SW480 (cell line): ENCODE measurements at regions not wholly inside any gene's neighbourhood (a gene's known extent, or its start where the extent isn't known, plus 50 kb on each side); places are given as distances from the start of the nearest gene placed in this dataset.
"Not testable (repeated sequence)": the region's sequence is repeated elsewhere in the genome, so short reads cannot be mapped to it uniquely, and the experiment has no call there.

Experiments used
- DNase-seq: peaks from one replicate; pipeline ENCODE4 v3.0.0-alpha.2; 2016; ENCODE audit warnings: low spot score

DNA sequence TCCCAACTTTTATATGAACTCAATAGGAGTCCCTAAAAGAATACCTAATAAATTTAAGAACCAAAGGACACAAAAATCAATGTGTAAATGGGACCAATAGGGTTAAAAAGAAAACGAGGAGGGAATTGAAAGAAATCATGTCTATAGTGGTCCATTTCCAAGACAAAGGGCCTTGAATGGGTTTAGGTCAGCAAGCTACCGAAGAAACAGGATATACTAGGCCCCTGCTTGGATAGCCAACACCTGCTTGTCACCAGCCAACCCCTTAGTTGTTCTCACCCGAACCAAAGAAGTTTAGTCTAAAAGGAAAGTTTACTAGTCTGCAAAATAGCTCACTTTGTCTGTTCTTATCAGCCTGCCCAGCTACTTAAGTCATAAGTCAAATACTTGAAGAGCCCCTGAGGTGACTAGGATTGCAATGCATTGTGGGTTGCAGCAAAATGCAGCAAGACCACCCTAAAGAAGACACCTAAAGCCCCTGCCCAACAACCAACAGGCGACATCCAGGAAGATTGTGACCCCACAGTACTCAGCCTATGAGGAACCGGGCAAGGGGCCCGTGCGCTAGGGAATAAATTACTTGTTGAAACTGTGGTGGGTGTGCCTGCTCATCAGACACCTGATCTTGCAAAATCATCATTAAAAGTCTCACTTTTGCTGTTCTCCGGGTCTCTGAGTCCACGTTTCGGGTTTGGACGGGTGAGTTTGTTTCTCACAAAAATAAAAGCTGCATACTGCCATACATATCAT lies 183.9 kb upstream of the PPP1R26 start:
- DNase-seq, result no peak

DNA sequence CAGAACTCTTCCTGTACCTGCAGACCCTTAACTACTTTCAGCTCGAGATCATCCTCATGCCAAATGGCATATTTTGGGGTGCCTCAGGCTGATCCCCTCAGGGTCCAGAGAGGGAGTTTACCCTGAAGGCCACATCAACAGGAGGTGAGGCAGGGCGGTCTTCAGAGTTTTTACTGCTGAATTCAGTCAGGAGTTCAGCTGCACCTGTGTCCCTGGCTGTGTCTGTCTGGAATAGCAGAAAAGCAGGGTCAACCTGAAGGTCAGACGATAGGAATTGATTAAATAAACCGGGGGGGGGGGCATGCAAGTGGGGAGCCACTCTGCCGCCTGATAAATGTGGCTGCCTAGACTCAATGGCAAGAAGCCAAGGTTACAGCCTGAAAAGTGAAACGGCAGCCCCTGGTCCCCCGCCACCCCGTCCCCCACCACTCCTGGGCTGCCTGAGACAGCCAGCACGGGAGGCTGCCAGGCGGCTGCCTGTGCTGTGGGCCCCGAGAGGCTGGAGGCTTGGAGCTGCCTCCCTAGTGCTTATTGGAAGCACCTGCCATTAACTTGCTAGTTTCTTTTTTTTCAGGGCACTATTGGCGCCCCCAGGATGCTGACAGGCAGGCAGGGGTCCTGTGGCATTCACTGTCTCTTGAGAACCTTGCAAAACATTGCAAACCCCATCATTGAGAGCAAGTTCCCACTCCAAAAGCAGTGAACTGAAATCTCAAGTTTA lies 182.7 kb upstream of the PPP1R26 start:
- DNase-seq, result no peak

DNA sequence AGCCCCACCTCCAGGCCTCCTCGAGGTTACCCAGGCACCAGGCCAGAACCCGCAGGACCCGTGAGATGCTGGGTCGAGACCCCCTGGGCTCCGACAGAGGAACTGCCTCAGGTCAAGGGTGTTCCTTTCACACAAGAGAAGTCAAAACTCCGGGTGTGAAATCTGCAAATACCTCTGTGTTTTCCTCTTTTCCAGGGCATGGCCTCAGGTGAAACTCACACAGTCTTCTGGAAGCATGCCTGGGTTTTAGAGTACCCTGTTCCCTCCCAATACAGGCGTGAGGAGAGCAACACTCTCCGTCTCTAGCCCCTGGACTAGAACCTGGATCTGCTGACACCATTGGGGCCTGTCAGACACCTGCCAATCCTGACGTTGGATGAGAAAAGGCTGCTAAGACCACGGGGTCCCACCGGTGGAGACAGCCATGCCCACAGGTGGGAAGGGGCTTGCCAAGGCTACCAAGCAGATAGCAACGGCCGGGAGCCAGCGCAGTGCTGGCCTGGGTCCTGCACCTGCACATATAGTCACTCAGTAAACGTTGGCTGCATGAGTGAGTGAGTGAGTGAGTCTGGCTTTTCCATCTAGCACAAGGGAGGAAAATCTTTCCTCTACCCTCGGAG lies 182.0 kb upstream of the PPP1R26 start:
- DNase-seq, result no peak

DNA sequence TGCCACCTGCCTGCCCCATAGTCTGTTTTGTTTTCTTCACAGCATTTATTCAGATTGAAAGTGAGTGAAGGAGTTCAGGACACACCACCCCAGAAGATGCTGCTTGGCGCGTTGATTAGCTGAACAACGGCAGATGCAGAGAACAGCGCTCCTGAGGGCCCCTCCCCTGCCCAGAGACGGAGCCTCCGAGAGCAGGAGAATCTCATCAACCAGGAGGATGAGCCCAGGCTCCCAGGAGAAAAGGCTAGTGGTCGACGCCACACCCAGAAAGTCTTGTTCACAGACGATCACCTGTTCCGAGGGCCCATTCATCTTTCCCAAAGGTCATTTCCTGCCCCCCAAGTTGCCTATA lies 180.4 kb upstream of the PPP1R26 start:
- DNase-seq, result no peak

DNA sequence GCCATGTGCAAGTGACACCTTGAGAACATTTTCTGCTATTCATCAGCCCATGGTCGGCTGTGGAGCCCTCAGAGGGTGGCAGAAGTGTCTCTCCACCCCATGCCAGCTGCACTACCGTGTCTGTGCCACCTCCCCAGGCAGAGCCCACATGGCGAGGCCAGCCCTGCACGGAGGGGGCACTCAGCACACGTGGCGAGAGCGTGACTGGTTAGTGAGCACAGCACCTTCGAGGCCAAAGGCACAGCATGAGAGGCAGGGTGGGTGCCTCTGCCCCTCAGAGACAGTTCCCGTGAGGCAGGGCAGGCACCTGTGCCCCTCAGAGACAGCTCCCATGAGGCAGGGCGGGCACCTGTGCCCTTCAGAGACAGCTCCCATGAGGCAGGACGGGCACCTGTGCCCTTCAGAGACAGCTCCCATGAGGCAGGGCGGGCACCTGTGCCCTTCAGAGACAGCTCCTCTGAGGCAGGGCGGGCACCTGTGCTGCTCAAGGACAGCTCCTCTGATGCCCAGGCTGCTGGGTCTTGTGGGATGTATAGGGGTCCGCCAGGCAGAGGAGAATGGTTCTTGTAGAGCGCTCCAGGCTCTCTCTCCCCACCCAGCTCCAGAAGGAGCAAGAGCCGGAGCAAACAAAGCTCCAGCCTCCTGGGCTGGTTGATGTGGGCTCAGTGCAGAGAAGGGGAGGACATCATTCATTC lies 179.8 kb upstream of the PPP1R26 start:
- no peak for DNase-seq

DNA sequence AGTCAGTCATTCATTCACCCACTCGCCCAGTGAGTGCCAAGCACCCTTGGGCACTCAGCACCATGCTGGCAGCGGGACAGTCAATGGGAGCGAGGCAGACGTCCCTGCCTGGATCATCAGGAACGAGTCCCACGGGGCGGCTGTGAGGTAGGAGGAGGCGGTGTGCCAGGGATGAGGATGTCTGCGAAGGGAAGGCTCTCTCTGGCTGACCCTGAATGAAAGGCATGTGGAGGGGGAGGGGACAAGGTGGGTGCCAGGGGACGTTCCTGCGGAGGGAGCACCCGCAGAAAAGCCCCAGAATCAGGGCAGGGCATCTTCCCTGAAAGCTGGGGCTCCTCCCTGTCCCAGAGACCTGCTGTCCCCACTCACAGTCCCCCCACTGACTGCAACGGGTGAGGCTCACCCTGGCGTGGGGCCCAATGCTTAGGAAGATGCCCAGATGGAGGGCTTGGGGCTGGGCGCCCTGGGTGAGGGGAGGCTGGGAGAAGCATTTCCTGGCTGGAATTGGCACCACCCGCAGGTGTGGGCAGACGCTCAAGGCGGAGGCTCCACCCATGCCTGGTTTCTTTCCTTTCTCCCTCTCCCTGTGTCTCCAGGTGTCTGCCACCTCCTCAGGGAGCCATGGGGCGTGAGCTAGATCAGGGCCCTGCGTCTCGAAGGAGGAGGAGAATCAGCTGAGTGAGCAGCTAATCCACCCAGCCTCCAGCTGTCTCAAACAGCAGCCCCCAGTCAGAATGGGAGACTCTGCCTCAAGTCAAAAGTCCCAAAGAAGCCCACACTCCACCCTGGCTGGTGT lies 179.0 kb upstream of the PPP1R26 start:
- DNase-seq, result no peak

DNA sequence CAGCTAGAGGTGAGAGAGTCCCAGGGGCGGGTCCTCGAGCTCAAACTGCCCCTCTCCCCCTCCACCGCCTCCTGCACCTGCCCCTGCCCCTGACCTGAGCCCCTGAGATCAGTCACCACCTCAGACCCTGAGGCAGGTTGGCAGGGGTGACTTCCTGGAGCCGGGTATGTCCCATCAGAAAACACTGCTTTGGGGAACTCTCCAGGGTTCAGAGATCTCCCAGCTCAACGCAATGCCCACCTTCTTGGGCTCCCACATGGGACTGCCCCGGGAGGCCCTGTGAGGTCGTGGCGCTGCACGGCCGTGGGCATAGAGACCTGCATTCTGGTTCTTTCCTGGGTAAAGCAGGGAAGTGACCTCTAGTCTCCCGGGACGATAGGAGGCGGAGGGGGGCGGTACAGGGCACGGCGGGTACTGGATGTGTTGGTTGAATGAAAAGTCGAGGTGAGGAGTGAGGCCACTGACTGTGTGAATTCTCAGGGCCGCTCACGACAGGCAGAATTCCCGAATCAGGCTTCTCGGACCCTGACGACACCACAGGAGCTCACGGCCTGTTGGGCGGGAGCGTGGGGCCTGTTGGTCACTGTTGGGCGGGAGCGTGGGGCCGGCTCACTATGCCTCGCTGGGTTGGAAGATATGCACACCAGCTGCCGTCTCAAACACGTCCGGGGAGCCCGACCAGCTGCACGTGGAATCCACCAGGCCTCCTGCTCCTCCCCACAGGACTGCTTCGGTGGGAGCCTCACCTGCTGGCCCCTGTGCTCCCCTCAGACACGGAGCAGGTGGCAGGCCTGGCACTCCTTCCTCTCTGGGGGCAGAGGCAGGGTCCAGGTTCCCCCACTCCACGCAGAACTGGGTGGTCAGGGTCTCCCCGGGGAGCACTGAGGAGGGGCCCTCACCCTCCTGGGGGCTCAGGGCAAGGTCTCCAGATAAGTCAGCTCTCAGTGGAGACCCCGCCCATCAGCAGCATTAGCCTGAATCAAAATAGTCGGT lies 178.0 kb upstream of the PPP1R26 start:
- no peak for DNase-seq

DNA sequence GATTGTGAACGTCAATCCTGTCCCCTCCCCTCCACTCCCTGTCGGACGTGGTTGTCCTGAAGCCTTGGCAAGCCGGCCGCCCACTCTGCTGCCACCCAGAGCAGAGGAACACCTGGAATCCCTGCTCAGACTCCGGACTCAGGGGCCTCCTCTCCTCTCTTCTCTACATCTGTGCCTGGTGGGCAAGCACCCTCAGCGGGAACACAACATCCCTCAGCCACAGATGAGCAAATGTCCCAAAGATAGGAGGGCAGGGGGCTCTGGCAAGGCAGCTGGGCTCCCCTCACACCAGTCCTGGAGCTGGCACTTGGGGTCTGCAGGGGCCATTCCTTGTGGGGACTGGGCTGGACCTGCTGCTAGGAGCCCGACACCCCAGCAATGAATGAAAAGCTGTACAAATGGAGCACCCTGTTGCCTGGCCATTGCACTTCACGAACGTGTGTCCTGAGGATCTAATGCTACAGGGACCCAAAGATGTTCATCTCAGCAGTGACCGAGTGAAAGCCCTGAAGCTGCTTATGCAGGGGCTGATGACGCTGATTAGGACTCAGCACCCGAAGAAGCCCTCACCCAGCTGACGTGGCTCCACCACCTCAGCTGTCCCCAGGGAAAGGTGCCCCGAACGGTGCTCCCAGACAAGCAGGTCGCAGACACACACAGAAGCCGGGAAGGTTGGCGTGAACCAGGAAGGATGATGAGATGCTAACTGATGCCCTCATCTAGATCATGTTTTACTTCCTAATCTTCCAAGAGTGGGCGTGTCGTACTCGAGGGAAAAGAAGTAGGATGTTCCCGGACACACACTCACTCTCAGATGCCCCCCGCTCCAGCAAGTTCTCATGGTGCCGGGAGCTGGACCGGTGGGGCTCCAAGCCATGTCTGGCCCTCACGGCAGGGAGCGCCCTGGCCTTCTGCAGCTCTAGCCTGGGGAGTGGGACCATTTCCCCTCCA lies 177.0 kb upstream of the PPP1R26 start:
- no peak for DNase-seq

DNA sequence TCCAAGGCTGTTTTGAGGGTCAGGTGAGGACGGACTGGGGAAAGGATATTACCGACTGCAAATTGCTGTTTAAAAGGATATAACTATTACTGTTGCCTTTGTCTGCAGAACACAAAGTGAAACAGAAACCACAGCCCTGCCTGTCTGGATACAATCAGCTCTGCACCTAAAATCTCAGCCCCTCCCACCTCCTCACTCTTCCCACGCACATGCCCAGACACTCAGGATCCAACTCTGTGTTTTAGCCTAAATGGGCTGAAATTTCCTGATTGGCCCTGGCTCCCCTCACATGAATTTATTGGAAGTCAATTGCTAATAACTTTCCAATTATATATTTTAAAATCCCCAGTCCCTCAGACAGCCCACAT lies 176.3 kb upstream of the PPP1R26 start:
- no peak for DNase-seq

DNA sequence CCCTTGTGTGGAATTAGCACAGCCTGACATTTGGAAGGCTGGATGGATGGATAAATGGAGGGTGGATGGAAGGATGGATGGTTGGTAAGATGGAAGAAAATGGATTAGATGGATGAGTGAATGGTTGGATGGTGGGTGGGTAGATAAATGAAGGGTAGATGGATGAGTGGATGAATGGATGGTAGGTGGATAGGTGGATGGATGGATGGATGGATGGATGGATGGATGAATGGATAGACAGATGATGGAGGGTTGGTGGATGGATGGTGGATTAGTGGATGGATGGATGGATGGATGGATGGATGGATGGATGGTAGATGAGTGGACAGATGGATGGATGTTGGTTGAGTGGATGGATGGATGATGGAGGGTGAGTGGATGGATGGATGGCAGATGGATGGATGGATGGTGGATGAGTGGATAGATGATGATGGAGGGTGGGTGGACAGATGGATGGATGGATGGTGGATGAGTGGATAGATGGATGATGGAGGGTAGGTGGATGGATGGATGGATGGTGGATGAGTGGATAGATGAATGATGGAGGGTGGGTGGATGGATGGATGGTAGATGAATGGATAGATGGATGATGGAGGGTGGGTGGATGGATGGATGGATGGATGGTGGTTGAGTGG lies 175.6 kb upstream of the PPP1R26 start:
- DNase-seq, result no peak

DNA sequence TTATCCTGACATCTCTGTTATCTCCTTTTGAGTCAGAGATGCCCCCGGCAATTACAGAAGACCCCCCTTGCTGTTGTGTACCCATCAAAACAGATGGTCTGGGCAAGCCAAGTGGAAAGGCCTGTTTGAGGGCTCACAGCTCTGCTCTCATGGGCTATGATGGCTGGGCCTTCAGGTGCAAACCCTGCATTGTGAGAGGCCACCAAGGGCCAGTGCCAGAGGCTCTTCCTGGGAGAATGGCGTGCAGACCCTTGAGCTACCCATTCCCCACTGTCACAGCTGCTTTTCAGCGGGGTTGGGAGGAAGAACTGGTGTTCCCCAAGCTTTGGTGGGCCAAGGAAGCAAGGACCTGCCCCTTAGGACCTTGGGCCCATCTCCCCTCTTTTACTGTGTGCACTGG lies 174.7 kb upstream of the PPP1R26 start:
- DNase-seq, result no peak

DNA sequence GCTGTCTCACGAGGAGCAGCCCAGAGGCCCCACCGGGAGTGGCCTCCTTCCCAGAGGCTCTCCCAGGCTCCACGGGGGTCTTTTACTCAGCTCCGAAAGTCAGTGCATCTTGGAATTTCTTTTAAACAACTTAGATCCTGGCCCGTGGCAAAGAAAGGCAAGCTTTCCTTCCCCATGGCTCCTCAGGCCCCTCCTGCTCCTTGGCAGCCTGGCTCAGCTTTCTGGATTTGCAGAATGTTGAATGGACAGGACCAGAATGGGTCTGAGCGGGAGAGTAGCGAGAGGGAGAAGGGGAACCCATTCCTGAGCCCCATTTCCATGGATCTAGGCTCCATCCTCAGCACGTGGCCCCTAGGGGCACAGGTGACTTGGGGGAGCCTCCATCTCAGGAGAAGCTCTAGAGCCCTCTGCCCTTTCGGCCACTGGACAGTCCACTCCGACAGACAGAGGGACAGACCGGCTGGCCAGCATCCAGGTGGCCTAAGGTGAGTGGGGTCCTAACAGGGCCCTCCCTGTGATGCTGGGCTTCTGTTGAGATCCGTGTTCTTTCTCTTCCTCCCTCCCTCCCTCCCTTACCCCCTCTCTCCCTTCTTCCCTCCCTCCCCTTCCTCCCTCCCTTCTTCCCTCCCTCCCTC lies 173.9 kb upstream of the PPP1R26 start:
- DNase-seq, result no peak

DNA sequence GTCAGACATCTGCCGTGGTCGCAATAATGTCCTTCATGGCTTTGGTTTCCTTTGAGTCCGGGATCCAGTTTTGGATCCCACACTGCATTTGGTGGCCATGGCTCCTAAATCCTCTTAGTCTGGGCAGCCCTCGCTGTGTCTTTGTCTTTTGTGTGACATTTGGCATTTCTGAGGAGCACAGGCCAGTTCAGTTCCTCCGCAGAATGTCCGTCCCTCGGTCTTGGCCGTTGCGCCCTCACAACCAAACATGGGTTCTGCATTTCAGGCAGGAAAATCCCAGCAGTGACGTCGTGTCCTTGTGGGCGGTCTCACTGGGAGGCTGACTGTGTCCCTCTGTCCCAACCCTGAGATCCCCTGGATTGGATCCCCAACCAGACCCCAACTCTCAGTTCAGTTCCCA lies 172.9 kb upstream of the PPP1R26 start:
- no peak for DNase-seq

DNA sequence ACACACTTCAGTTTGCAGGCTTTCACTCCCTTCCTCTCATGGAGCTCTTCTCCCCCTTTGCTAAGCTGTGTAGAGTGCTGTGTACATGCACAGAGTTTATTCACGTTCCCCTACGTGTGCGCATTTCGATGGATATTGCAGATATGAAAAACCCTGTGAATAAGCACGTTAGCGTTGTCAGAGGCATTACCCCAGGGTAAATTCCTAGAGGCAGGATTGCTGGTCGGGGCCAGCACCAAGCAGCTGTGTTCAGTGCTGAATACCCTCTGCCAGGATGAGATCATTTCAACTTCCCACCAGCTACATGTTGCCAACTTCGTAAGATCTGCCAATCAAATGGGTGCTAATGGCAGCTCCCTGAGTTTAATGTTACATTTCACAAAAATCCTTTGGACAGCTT lies 172.3 kb upstream of the PPP1R26 start:
- DNase-seq, result no peak

DNA sequence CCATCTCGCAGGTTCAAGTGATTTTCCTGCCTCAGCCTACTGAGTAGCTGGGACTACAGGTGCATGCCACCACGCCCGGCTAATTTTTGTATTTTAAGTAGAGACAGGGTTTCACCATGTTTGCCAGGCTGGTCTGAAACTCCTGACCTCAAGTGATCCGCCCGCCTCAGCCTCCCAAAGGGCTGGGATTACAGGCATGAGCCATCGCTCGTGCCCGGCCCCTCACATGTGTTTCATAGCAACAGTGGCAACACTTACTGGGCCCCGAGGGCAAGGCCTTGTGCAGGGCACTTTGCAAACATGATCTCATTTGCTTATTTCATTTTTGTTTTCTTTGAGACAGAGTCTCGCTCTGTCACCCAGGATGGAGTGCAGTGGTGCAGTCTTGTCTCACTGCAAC lies 171.7 kb upstream of the PPP1R26 start:
- not testable (repeated sequence) for DNase-seq

DNA sequence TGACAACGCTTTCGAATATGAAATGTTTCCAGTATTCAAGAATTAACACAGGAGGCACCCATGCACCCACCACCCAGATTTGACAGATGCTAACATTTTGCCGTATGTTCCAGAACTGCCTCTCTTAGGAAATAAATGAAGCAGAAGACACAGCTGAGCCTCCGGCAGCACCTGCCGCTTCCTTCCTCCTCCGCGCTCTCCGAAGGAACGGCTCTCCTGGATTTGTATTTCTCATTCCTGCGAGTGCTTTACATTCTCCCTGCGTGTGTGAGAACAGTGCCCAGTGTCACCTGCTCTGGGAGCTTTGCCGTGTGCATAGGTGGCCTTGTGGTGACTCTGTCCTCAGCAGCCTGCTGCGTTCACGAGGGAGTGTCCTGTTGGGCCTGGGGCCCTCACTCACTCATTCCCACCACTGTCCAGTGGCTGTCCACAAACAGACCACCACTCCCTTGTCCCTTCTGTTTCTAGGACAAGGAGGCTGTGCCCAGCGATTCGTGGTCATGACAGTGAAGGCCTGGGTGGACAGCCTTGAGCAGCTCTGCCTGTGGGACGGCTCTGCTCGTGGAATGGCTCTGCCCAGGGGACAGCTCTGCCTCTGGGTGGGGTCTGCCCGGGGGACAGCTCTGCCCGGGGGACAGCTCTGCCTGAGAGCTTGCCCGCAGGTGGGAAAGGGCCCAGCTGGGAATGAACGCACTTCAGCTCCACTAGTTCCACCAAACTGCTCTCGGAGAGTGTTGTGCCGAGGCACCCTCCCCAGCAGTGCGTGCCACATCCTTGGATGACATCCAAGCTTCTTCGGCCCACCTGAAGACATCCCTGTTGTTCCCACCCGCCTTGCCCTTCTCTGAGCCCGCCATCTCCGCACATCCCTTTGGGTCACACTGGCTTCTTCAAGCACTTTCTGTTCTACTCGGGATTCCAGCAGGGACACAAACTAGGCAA lies 170.5 kb upstream of the PPP1R26 start:
- DNase-seq, result no peak

DNA sequence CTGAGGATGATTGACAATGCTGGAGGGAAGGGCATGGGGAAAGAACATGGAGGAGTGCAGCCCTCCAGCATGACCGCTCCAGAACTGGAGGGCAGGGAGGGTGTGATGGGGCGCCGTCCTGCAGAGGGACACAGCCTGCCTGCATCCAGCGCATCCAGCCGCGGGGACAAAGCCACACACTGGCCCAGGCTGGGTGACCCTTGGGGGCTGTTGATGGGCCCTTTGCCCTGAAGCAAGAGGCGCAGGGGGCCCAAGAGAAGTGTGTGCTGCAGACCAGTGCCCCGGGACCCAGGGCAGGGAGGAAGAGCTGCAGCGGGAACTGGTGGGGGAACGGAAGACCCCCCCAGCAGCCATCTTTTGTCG lies 169.8 kb upstream of the PPP1R26 start:
- no peak for DNase-seq

DNA sequence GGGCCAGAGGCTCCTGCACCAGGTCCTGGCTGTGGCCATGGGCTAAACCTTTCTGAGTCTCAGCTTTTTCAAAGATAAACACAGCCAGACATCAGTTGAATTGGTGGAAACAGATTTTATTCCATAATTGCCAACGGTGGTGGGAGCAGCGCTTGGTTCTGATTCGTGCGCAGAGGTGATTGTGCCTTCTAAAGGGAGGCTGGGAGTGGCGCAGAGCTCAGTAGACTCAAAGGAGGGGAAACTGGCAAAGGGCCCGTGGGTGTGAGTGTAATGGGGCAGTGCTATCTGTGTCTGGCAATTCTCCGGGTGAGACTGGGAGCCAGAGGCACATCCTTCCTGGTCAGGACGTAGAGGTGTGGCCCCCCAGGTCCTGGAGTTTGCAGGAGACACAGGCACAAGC lies 169.4 kb upstream of the PPP1R26 start:
- DNase-seq, result no peak
